Tibial artery (tissue), 4 donors: ENCODE measurements at regions not wholly inside any gene's neighbourhood (a gene's known extent, or its start where the extent isn't known, plus 50 kb on each side); places are given as distances from the start of the nearest gene placed in this dataset.

ENCODE experiments used
- DNase-seq, 2 donors: peaks; one replicate each; pipeline ENCODE4 v3.0.0-alpha.2; 2019
- H3K27ac ChIP-seq, 2 donors: fragments of 200-600 bp; sonication (generic) in 1 of 2; 1 replicate in 1 of 2; 2 replicates in 1 of 2; pipeline ENCODE4 v1.5.1; 2018 to 2019; ENCODE audit warnings: mild to moderate bottlenecking in 1 of 2
- H3K27me3 ChIP-seq, 2 donors: fragments of 200-600 bp; sonication (generic) in 1 of 2; one replicate each; pipeline versions ENCODE4 v1.5.1 to v1.6.0; 2016 to 2019
- H3K36me3 ChIP-seq, 3 donors: fragments of 200-600 bp; sonication (generic) in 2 of 3; one replicate each; pipeline ENCODE4 v1.5.1; 2016 to 2019; ENCODE audit warnings: mild to moderate bottlenecking in 2 of 3
- H3K4me1 ChIP-seq, 4 donors: fragments of 200-600 bp; sonication (generic) in 2 of 4; 1 replicate in 3 of 4; 2 replicates in 1 of 4; pipeline ENCODE4 v1.5.1; 2016 to 2019
- H3K4me3 ChIP-seq, 2 donors: fragments of 200-600 bp; sonication (generic) in 1 of 2; 1 replicate in 1 of 2; 2 replicates in 1 of 2; pipeline ENCODE4 v1.5.1; 2018 to 2019; ENCODE audit warnings: mild to moderate bottlenecking in 2 of 2
- H3K9me3 ChIP-seq, 3 donors: fragments of 200-600 bp; sonication (generic) in 1 of 3; one replicate each; pipeline ENCODE4 v1.5.1; 2016 to 2019
- intact Hi-C: fragments of 100-400 bp; cut with DNase I; formaldehyde crosslinking; loops from one replicate; pipeline ENCODE4 v1.15.0; 2023; ENCODE audit warnings: low total_unique reads
- TF ChIP-seq, protein P1 (sequence below), 2 experiments: fragments of 200-600 bp in 1 of 2; fragments of 450-650 bp in 1 of 2; IDR thresholded peaks; one replicate each; pipeline ENCODE4 v1.5.1; 2017 to 2019; ENCODE audit warnings: antibody characterized with exemption in 2 of 2, mild to moderate bottlenecking in 1 of 2, moderate library complexity in 1 of 2

DNA sequence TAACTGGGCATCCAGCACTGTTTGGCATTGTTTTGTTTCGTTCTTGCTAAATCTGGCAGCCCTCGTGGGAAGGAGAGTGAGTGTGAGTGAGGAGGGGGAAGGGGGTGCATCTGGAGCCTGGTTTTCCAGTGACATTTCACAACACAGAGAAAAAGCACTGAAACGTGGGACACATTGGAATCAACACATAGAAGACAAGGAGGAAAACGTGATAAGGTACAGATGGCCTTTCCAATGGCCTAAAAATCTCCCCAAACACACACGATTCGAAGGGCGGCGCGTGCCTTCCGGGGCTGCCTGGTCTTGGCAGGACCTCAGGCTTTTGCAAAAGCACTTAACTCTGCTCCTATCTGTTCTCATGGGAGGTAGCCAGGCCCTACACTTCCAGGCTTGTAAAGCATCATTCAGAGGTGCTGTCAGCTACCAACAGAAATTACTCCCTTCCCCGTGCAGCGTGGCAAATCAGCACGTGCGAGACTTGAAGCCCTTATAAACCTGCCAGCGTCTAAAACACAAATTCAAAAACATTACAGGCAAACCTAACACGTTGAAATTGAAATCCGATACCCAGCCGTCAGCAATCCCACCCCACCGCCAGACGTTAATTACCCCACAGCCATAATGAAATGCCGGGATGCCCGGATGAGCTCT, 129.4 kb downstream of the OLFM1 start:
- Histone ChIP-seq H3K27ac (no peak overlapping the region), H3K9me3 (peaks cover 0 to 4% (median 0%) of the 10 kb centered on the region in 3 donors), H3K4me3 (no peak overlapping the region), H3K4me1 (peaks cover 0 to 24% (median 15%) of the 10 kb centered on the region in 4 donors), H3K36me3 (no peaks in the 10 kb centered on the region), H3K27me3 (peaks cover 0 to 77% of the 10 kb centered on the region in 2 donors)
- intact Hi-C loops = no loop called here
- TF ChIP-seq, protein P1, sequence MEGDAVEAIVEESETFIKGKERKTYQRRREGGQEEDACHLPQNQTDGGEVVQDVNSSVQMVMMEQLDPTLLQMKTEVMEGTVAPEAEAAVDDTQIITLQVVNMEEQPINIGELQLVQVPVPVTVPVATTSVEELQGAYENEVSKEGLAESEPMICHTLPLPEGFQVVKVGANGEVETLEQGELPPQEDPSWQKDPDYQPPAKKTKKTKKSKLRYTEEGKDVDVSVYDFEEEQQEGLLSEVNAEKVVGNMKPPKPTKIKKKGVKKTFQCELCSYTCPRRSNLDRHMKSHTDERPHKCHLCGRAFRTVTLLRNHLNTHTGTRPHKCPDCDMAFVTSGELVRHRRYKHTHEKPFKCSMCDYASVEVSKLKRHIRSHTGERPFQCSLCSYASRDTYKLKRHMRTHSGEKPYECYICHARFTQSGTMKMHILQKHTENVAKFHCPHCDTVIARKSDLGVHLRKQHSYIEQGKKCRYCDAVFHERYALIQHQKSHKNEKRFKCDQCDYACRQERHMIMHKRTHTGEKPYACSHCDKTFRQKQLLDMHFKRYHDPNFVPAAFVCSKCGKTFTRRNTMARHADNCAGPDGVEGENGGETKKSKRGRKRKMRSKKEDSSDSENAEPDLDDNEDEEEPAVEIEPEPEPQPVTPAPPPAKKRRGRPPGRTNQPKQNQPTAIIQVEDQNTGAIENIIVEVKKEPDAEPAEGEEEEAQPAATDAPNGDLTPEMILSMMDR (IDR thresholded peaks at IDR 0.05) = no peak
- peak in 1 of 2 donors; percentile 19 for DNase-seq

DNA sequence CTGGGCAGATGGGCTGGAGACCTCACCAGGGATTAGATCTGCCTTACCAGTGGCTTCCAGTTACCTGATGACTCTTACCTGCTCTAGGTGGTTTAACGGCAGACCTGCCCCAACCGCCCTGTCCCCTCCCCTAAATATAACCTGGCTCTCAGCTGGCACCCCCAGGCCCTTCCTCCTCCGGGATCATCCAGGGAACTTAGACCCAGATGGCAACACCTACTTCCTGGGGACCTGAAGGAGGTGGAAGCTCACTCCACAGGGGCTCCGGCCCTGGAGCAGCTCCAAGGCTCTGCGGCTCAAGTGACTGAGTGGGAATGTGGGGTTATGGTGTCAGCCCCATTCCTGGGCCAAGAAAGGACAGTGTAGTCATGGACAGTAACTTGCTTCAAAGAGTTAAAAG, 130.4 kb downstream of the OLFM1 start:
- no peak overlapping the region for H3K27ac ChIP-seq
- intact Hi-C loops = no loop called here
- H3K4me3 ChIP-seq = no peak overlapping the region
- H3K4me1 ChIP-seq = peaks cover 0 to 24% (median 15%) of the 10 kb centered on the region in 4 donors
- no peaks in the 10 kb centered on the region for H3K9me3 ChIP-seq
- peaks cover 0 to 86% of the 10 kb centered on the region in 2 donors for H3K27me3 ChIP-seq
- TF ChIP-seq, protein P1 (IDR thresholded peaks at IDR 0.05) = no peak
- no peaks in the 10 kb centered on the region for H3K36me3 ChIP-seq
- DNase-seq = peak in 1 of 2 donors; percentile 6

DNA sequence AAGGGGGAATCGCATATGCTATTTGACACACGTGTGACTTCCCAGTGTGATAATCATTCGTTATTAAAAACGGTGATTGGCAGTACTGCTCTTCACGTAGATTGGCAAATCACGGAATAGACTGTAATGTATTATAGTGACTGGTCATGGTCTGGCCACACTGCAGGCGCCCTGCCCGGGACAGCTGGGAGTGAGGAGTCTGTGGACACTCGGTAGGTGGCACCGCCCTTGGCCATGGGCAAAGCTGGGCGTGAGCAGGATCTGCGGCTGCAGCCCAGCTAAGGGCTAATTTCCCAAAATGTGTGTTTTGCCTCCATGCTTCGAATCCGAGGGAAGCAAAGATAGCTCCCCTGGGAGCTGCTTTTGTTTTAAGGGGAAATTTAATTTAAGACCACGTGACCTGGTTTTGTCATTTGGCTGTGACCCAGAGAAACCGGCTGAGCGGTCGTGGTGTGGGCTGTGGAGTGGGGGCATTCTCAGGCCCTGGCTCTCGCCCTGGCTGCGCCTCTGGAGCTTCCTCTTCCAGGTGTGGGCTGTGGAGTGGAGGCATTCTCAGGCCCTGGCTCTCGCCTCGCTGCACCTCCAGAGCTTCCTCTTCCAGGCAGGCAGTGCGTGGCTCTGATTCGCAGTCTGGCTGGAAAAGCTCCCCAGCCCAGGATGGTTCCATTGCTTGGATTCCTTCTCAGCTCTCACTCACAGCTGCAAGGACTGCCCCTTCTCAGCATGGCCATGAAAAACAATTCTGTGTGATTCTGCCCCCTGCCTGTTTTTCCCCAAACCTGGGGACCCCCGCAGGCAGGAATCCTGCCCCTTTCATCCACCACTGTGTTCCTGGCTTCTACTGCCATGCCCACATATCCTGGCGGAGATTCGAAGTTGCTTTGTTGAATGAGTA, 131.1 kb downstream of the OLFM1 start:
- Histone ChIP-seq H3K4me3 (no peak overlapping the region), H3K27me3 (peaks cover 0 to 86% of the 10 kb centered on the region in 2 donors), H3K9me3 (no peaks in the 10 kb centered on the region), H3K36me3 (no peaks in the 10 kb centered on the region), H3K27ac (no peak overlapping the region), H3K4me1 (peaks cover 0 to 24% (median 15%) of the 10 kb centered on the region in 4 donors)
- intact Hi-C loops = no loop called here
- TF ChIP-seq, protein P1 (IDR thresholded peaks at IDR 0.05) = no peak
- DNase-seq = peak in 1 of 2 donors; percentile 19

DNA sequence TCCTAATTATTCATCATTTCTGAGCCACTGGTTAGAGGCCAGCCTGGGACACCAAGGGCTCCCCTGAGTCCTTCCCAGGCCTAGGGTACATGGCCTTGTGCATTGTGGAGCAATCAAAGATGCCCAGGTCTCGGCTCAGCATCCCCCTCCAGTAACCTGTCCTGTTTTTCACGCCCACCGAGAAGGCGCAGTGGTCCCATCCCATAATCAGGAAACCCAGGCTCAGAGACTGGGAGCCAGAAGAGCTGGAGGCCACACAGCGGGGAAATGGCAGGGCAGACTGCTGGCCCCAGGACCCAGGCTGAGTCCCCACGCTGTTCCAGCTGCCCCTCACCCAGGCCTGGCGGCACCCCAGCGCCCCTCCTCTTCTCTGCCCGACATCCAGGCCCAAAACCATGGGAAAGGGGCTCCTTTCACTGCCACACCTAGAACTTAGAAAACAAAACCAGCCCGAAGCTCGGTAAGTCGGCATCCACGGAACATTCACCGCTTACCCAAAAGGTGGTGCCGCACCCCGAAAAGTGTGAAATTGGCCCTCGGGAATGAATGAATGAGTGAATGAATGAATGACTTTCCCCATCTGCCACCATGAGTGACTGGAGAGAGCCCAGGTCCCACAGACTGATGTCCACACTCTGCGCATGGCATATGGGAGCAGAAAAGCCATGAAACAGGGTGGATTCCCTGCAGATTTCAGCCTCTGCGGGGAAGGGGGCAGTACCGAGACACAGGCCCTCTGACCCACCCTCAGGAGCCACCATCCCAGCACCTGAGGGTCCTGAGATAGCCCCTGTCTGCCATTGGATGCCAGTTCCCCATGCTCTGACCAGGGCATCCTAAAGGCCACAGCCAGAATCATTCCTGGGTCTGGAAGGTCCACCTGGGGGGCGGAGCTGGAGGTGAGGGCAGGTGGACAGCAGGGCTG, 132.5 kb downstream of the OLFM1 start:
- Histone ChIP-seq H3K27ac (no peak overlapping the region), H3K27me3 (peaks cover 0 to 86% of the 10 kb centered on the region in 2 donors), H3K36me3 (no peaks in the 10 kb centered on the region), H3K9me3 (no peaks in the 10 kb centered on the region), H3K4me3 (no peak overlapping the region), H3K4me1 (peaks cover 0 to 24% (median 15%) of the 10 kb centered on the region in 4 donors)
- intact Hi-C loops = no loop called here
- DNase-seq = peak in 1 of 2 donors; percentile 6
- TF ChIP-seq, protein P1 (IDR thresholded peaks at IDR 0.05) = no peak
